ENCODE measurements at regions not wholly inside any gene's neighbourhood (a gene's known extent, or its start where the extent isn't known, plus 50 kb on each side); places are given as distances from the start of the nearest gene placed in this dataset.

DNA sequence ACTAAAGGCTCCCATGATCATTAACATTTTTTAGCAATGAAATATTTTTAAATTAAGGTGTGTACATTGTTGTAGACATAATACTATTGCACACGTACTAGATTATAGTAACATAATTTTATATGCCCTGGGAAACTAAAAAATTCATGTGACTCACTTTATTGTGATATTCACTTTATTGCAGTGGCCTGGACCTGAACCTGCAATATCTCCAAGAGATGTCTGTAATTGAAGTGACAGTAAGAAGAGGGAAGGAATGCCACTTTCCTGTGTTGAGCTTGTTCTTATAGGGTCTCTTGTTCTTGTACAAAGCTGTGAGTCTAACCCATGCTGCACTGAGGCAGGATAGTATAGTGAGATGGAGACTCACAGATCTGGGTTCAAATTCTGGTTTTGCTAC lies 66.9 kb upstream of the USP24 start:
- TF ChIP-seq, protein P1, sequence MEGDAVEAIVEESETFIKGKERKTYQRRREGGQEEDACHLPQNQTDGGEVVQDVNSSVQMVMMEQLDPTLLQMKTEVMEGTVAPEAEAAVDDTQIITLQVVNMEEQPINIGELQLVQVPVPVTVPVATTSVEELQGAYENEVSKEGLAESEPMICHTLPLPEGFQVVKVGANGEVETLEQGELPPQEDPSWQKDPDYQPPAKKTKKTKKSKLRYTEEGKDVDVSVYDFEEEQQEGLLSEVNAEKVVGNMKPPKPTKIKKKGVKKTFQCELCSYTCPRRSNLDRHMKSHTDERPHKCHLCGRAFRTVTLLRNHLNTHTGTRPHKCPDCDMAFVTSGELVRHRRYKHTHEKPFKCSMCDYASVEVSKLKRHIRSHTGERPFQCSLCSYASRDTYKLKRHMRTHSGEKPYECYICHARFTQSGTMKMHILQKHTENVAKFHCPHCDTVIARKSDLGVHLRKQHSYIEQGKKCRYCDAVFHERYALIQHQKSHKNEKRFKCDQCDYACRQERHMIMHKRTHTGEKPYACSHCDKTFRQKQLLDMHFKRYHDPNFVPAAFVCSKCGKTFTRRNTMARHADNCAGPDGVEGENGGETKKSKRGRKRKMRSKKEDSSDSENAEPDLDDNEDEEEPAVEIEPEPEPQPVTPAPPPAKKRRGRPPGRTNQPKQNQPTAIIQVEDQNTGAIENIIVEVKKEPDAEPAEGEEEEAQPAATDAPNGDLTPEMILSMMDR (IDR thresholded peaks at IDR 0.05), result no peak
- TF ChIP-seq POLR2A (IDR thresholded peaks at IDR 0.05), result no peak

All from testis (tissue), 2 donors.